GM23248 (cell line): ENCODE measurements at regions not wholly inside any gene's neighbourhood (a gene's known extent, or its start where the extent isn't known, plus 50 kb on each side); places are given as distances from the start of the nearest gene placed in this dataset.

Experiments
- EZH2 ChIP-seq: fragments of 200-600 bp; sonication (generic); IDR thresholded peaks from 2 replicates; pipeline ENCODE4 v1.6.1; 2018; ENCODE audit warnings: antibody characterized with exemption, mild to moderate bottlenecking; ENCODE audit not compliant: insufficient read depth, poor library complexity, severe bottlenecking
- EZH2phosphoT487 ChIP-seq: fragments of 200-600 bp; sonication (generic); IDR thresholded peaks from 2 replicates; pipeline ENCODE4 v1.6.1; 2018; ENCODE audit warnings: antibody characterized with exemption, moderate library complexity, mild to moderate bottlenecking, low read depth; ENCODE audit not compliant: insufficient read depth

- TF ChIP-seq EZH2phosphoT487, result no peak
- TF ChIP-seq EZH2, result no peak
Measured at GRCh38 chrX:45363596-45363995, 162.9 kb upstream of the DIPK2B start.
